ENCODE measurements at regions not wholly inside any gene's neighbourhood (a gene's known extent, or its start where the extent isn't known, plus 50 kb on each side); places are given as distances from the start of the nearest gene placed in this dataset.

GRCh38 chr9:26086396-26086795 lies 408.2 kb upstream of the TUSC1 start:
- no peak for DNase-seq
- intact Hi-C loops (cut with DNase I) = no loop called here

GRCh38 chr9:26081847-26082246 lies 403.6 kb upstream of the TUSC1 start:
- H3K36me3 ChIP-seq = no peaks in the 10 kb centered on the region
- TF ChIP-seq CTCF (IDR thresholded peaks at IDR 0.05) = no peak
- no peaks in the 10 kb centered on the region for H3K9me3 ChIP-seq
- H3K9ac ChIP-seq (ENCODE audit: low read depth in 2 of 2, low read length in 2 of 2) = no peak overlapping the region
- no peak overlapping the region for H3K27ac ChIP-seq
- no peak for DNase-seq
- no peaks in the 10 kb centered on the region for H3K27me3 ChIP-seq
- intact Hi-C loops (cut with DNase I) = no loop called here
- no peaks in the 10 kb centered on the region for H3K4me1 ChIP-seq
- H3K4me3 ChIP-seq = no peak overlapping the region

More at GRCh38 chr9:26086396-26086795, 408.2 kb upstream of the TUSC1 start:
- no peak overlapping the region for H3K27ac ChIP-seq
- no peak for TF ChIP-seq CTCF (IDR thresholded peaks at IDR 0.05)
- H3K4me3 ChIP-seq = no peak overlapping the region
- H3K36me3 ChIP-seq = no peaks in the 10 kb centered on the region
- no peaks in the 10 kb centered on the region for H3K9me3 ChIP-seq
- H3K4me1 ChIP-seq = no peaks in the 10 kb centered on the region
- no peak overlapping the region for H3K9ac ChIP-seq (ENCODE audit: low read depth in 2 of 2, low read length in 2 of 2)
- H3K27me3 ChIP-seq = no peaks in the 10 kb centered on the region

GRCh38 chr9:26078706-26079105 lies 400.5 kb upstream of the TUSC1 start:
- TF ChIP-seq CTCF (IDR thresholded peaks at IDR 0.05) = no peak
- Histone ChIP-seq H3K4me3 (no peak overlapping the region), H3K27me3 (no peaks in the 10 kb centered on the region), H3K9ac (ENCODE audit: low read depth in 2 of 2, low read length in 2 of 2) (no peak overlapping the region), H3K36me3 (no peaks in the 10 kb centered on the region), H3K27ac (no peak overlapping the region), H3K9me3 (no peaks in the 10 kb centered on the region), H3K4me1 (no peaks in the 10 kb centered on the region)
- intact Hi-C loops (cut with DNase I) = no loop called here
- DNase-seq = no peak

- no peaks in the 10 kb centered on the region for H3K9me3 ChIP-seq
- no peaks in the 10 kb centered on the region for H3K4me1 ChIP-seq
- no peak overlapping the region for H3K4me3 ChIP-seq
- H3K36me3 ChIP-seq = no peaks in the 10 kb centered on the region
- no peak for TF ChIP-seq CTCF (IDR thresholded peaks at IDR 0.05)
- H3K27ac ChIP-seq = no peak overlapping the region
- H3K27me3 ChIP-seq = no peaks in the 10 kb centered on the region
- intact Hi-C loops (cut with DNase I) = no loop called here
- DNase-seq = no peak
- no peak overlapping the region for H3K9ac ChIP-seq (ENCODE audit: low read depth in 2 of 2, low read length in 2 of 2)
Measured at GRCh38 chr9:26077860-26078259, 399.6 kb upstream of the TUSC1 start.

GRCh38 chr9:26067608-26068007 lies 389.4 kb upstream of the TUSC1 start:
- intact Hi-C loops (cut with DNase I) = no loop called here

More at GRCh38 chr9:26067608-26068007, 389.4 kb upstream of the TUSC1 start:
- Histone ChIP-seq H3K27ac (no peak overlapping the region), H3K9ac (ENCODE audit: low read depth in 2 of 2, low read length in 2 of 2) (no peak overlapping the region), H3K27me3 (no peaks in the 10 kb centered on the region), H3K36me3 (no peaks in the 10 kb centered on the region), H3K9me3 (no peaks in the 10 kb centered on the region), H3K4me1 (no peaks in the 10 kb centered on the region), H3K4me3 (no peak overlapping the region)
- no peak for TF ChIP-seq CTCF (IDR thresholded peaks at IDR 0.05)
- no peak for DNase-seq
